Aorta (tissue), 5 donors: ENCODE measurements at regions not wholly inside any gene's neighbourhood (a gene's known extent, or its start where the extent isn't known, plus 50 kb on each side); places are given as distances from the start of the nearest gene placed in this dataset.

Experiments used
- ATAC-seq: fragments of 200-7000 bp; cut with Tn5 transposase; one replicate; pipeline ENCODE4 v1.9.1; 2022; ENCODE audit warnings: moderate library complexity; ENCODE audit not compliant: low FRiP score
- DNase-seq, 2 donors: peaks; one replicate each; pipeline ENCODE4 v3.0.0-alpha.2; 2020
- H3K27ac ChIP-seq, 2 donors: one replicate each; pipeline ENCODE4 v1.5.1; 2013; ENCODE audit warnings: low read length in 2 of 2, mild to moderate bottlenecking in 2 of 2, moderate library complexity in 2 of 2, control low read depth in 1 of 2, inconsistent platforms in 1 of 2, low read depth in 1 of 2
- H3K27me3 ChIP-seq, 2 donors: one replicate each; pipeline ENCODE4 v1.6.1; 2013; ENCODE audit warnings: control low read depth in 1 of 2, low read length in 1 of 2, mild to moderate bottlenecking in 1 of 2, moderate library complexity in 1 of 2; ENCODE audit not compliant: insufficient read depth in 2 of 2, control insufficient read depth in 1 of 2
- H3K36me3 ChIP-seq, 2 donors: one replicate each; pipeline ENCODE4 v1.6.1; 2013; ENCODE audit warnings: control low read depth in 1 of 2, low read length in 1 of 2, mild to moderate bottlenecking in 1 of 2; ENCODE audit not compliant: insufficient read depth in 2 of 2, control insufficient read depth in 1 of 2
- H3K4me1 ChIP-seq, 2 donors: one replicate each; pipeline ENCODE4 v1.6.1; 2013; ENCODE audit warnings: low read length in 2 of 2, control low read depth in 1 of 2, mild to moderate bottlenecking in 1 of 2, moderate library complexity in 1 of 2; ENCODE audit not compliant: insufficient read depth in 2 of 2, control insufficient read depth in 1 of 2
- H3K4me3 ChIP-seq, 2 donors: one replicate each; pipeline ENCODE4 v1.5.1; 2013; ENCODE audit warnings: low read length in 2 of 2, control low read depth in 1 of 2, mild to moderate bottlenecking in 1 of 2
- H3K9me3 ChIP-seq: one replicate; pipeline ENCODE4 v1.6.1; 2013; ENCODE audit warnings: mild to moderate bottlenecking, low read length; ENCODE audit not compliant: control insufficient read depth
- WGBS, 2 donors: extraction: QIAGEN DNeasy Blood & Tissue Kit; methylation state at CpG; one replicate each; pipeline ENCODE4 v1.1.7; 2013; 5-methylcytosine and 5-hydroxymethylcytosine counted together
- intact Hi-C, 2 donors: fragments of 100-400 bp; cut with DNase I; formaldehyde crosslinking; loops; one replicate each; pipeline versions ENCODE4 v1.14.2 to v1.15.0; 2022
- donor health status: healthy with polysubstance abuse.
- donor health status: Bipolar disorder and iron deficiency.
- donor health status: DM: no; HTN: no; CAD: no.
- donor health status: DM: no; HTN: no; CAD: no.
- donor health status: DM: yes; HTN: yes; CAD: no.

DNA sequence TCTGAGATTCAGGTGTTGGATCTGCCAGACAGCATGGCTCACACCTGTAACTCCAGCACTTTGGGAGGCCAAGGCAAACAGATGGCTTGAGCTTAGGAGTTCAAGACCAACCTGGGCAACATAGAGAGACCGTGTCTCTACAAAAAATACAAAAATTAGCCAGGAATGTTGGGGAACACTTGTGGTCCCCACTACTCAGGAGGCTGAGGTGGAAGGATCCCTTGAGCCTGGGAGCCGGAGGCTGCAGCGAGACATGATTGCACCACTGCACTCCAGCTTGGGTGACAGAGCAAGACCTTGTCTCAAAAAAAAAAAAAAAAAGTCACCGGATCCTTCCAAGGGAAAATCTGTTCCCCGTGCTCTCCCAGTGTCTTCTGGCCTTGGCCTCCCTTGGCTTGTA is 109.2 kb downstream of the IRS2 start:
- H3K27ac ChIP-seq: no peak overlapping the region
- no peaks in the 10 kb centered on the region for H3K9me3 ChIP-seq
- no peak for DNase-seq
- intact Hi-C loops: no loop called here
- H3K4me3 ChIP-seq: no peak overlapping the region
- peaks cover 0 to 2% of the 10 kb centered on the region in 2 donors for H3K4me1 ChIP-seq
- no peaks in the 10 kb centered on the region for H3K36me3 ChIP-seq
- H3K27me3 ChIP-seq: no peaks in the 10 kb centered on the region
- ATAC-seq: no peak
- 93 to 97% methylated on average over 5 of the region's 5 CpGs for WGBS, 2 donors

DNA sequence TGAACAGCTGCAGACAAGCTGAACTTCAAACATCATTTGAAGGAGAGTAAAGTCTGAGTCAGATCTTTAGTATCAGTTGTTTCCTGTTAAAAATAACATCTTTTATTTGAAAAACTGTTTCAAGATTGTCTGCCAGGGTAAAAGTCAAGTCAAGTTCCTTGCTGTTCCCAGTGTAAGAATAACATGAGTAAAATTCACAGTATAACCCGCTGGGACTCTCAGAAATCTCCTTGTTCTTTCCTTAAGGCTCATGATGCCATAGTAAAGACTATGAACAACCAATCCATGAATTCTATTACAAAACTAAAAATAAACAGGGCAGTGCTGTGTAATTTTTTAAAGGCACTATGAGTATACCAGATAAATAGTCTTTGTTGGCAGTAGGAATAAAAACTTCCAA is 112.9 kb downstream of the IRS2 start:
- H3K36me3 ChIP-seq: no peaks in the 10 kb centered on the region
- WGBS, 2 donors: 10 to 12% methylated on average over 1 of the region's 1 CpG
- no peaks in the 10 kb centered on the region for H3K9me3 ChIP-seq
- no peak for DNase-seq
- peaks cover 0 to 2% of the 10 kb centered on the region in 2 donors for H3K4me1 ChIP-seq
- intact Hi-C loops: no loop called here
- no peak overlapping the region for H3K4me3 ChIP-seq
- no peak for ATAC-seq
- no peak overlapping the region for H3K27ac ChIP-seq
- no peaks in the 10 kb centered on the region for H3K27me3 ChIP-seq

DNA sequence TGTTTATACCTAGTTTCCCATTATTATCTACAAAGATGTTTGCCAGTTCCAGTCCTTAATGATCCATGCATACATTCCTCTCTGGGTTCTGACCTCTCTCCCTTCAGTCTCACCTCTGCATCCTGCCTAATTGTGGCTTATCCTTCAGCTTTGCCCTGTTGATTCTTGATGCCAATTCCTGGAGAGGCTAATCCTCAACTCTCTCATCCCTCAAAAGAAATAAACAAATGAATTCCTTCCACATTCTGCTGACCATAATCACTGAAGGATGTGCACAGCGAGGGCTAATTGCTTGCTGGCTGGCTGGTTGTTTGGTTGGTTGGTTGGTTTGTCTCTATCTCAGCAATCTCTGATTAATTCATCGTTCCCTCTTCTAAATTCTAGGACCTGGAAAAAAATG is 113.8 kb downstream of the IRS2 start:
- H3K36me3 ChIP-seq: no peaks in the 10 kb centered on the region
- no peak overlapping the region for H3K27ac ChIP-seq
- no peaks in the 10 kb centered on the region for H3K27me3 ChIP-seq
- H3K9me3 ChIP-seq: no peaks in the 10 kb centered on the region
- ATAC-seq (no peak), DNase-seq (no peak)
- H3K4me3 ChIP-seq: no peak overlapping the region
- WGBS, 2 donors: 91 to 94% methylated on average over 2 of the region's 2 CpGs
- peaks cover 0 to 2% of the 10 kb centered on the region in 2 donors for H3K4me1 ChIP-seq
- intact Hi-C loops: no loop called here

DNA sequence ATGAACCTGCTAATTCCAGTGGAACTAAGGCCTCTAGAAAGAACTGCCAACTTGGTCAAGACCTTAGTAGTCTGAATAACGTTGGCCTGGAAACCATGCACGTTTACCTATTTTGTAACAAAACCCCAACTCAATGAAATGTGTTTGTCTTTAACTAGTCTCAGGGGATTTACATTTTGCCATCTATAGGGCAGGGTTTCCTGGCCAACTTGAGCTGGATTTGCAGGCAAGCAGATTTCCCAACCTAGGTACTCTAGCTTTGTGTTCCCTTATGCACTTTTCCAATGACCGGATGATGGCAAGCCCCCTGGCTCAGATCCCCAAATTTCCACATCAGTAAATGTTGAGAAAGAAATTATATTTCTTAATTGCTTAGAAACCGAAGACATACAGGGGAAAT is 114.5 kb downstream of the IRS2 start:
- ATAC-seq: no peak
- H3K36me3 ChIP-seq: no peaks in the 10 kb centered on the region
- no peaks in the 10 kb centered on the region for H3K27me3 ChIP-seq
- no peaks in the 10 kb centered on the region for H3K9me3 ChIP-seq
- DNase-seq: no peak
- peaks cover 0 to 2% of the 10 kb centered on the region in 2 donors for H3K4me1 ChIP-seq
- no peak overlapping the region for H3K27ac ChIP-seq
- 90% methylated on average over 4 of the region's 4 CpGs for WGBS, 2 donors
- no peak overlapping the region for H3K4me3 ChIP-seq
- intact Hi-C loops: no loop called here

DNA sequence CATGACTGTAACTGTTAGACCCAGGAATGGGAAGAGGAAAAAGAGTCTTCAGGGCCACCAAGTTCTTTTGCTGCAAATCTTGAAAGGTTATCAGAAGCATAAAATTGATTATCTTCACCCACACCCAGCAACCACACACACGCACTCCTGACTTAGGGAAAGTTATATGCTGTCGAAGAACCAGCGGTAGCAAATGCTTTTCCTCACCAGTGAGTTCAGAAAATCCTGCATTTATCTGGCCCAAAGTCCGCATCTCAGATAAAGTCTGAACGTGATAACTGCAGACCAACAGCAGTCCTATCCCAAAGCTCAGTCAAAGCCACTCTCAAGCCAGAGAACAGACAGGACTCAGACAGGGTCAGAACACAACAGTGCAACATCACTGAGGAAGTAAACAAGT is 115.6 kb downstream of the IRS2 start:
- DNase-seq (no peak), ATAC-seq (no peak)
- Histone ChIP-seq H3K9me3 (no peaks in the 10 kb centered on the region), H3K27ac (no peak overlapping the region), H3K4me3 (no peak overlapping the region), H3K36me3 (no peaks in the 10 kb centered on the region), H3K4me1 (peaks cover 0 to 2% of the 10 kb centered on the region in 2 donors), H3K27me3 (no peaks in the 10 kb centered on the region)
- intact Hi-C loops: no loop called here
- 92 to 97% methylated on average over 5 of the region's 5 CpGs for WGBS, 2 donors

DNA sequence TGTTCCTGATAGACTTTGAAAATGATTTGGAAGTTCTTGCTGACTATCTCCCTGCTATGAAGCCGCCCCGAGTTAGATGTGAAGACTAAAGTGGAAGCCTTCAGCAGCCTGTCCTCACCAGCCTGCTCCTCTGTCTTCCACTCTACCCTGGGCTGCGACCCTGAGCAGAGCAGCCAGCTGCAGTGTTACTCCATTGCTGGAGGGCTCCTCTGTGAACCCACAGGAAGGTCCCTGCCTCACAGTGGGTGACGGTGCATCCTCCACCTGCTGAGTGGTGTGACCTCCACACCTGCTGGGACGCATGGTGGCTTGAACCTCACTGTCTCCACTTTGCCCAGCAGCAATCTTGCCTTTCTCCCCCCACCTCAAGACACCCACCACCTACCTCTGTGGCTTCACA is 116.4 kb downstream of the IRS2 start:
- H3K27me3 ChIP-seq: no peaks in the 10 kb centered on the region
- DNase-seq: no peak
- no peak overlapping the region for H3K4me3 ChIP-seq
- no peaks in the 10 kb centered on the region for H3K9me3 ChIP-seq
- H3K36me3 ChIP-seq: no peaks in the 10 kb centered on the region
- 91 to 95% methylated on average over 5 of the region's 5 CpGs for WGBS, 2 donors
- ATAC-seq: no peak
- intact Hi-C loops: no loop called here
- no peak overlapping the region for H3K27ac ChIP-seq
- H3K4me1 ChIP-seq: peaks cover 0 to 2% of the 10 kb centered on the region in 2 donors

DNA sequence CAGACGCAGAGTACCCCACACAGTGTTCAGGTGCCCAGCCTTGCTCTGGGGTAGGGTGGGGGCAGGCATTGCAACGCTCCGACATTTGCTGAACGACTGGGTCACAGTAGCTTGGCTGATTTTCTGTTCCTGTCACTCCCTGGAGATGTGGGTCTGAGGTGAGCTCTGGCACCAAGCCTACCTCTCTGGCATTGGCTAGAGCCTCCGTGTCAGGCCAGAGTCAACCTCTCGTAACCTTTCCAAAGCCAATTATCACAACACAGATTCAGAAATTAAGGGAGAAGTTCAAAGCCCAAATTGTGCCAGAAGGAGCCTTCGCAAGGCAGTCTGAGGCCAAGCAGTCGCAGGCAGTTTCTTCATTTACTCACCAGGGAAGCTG is 117.2 kb downstream of the IRS2 start:
- H3K36me3 ChIP-seq: no peaks in the 10 kb centered on the region
- peak; percentile 24 for ATAC-seq
- H3K4me1 ChIP-seq: peaks cover 0 to 1% of the 10 kb centered on the region in 2 donors
- no peaks in the 10 kb centered on the region for H3K27me3 ChIP-seq
- no peak for DNase-seq
- H3K27ac ChIP-seq: no peak overlapping the region
- no peaks in the 10 kb centered on the region for H3K9me3 ChIP-seq
- whole genome bisulfite sequencing, 2 donors: 72 to 88% methylated on average over 8 of the region's 8 CpGs
- no peak overlapping the region for H3K4me3 ChIP-seq
- intact Hi-C loops: no loop called here

DNA sequence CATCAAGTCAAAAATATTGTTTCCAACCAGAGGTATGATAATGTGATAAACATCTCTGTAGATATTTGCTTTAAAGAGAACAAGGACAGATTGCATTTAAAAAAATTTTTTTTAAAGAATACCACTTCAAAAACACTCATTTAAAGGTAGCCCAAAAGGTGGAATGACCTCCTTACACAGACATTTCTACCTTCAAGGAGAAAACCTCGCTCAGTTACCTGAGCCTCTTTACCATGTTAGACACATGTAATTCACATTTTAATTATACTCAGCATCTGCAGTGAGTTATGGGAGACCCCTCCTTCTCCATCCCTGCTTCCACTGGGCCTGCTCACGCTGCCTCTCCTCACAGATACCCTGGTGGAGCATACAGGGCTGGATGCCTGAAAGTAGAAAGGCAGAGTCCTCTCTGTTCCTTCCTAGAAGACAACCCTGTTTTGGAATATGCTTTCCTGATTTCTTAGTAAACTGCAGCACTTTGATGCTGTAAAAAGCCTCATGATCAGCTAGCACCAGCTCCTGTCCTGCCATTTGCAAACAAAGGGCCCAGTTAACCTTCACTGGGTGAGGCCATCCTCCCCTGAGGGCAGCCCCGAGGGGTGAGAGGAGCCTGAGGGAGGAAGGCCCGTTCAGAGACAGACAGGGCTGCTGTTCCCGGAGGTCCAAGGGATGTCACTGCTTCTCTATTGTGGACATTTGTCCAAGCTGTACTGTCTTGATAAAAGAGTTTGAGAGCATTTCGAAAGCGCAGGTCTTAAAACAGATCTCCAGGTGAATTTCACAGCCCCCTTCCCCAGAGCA is 117.8 kb downstream of the IRS2 start:
- Histone ChIP-seq H3K4me1 (no peaks in the 10 kb centered on the region), H3K4me3 (no peak overlapping the region), H3K27me3 (no peaks in the 10 kb centered on the region), H3K27ac (no peak overlapping the region), H3K9me3 (no peaks in the 10 kb centered on the region), H3K36me3 (no peaks in the 10 kb centered on the region)
- intact Hi-C loops: no loop called here
- DNase-seq: no peak
- ATAC-seq: no peak
- WGBS, 2 donors: 95 to 98% methylated on average over 7 of the region's 7 CpGs

DNA sequence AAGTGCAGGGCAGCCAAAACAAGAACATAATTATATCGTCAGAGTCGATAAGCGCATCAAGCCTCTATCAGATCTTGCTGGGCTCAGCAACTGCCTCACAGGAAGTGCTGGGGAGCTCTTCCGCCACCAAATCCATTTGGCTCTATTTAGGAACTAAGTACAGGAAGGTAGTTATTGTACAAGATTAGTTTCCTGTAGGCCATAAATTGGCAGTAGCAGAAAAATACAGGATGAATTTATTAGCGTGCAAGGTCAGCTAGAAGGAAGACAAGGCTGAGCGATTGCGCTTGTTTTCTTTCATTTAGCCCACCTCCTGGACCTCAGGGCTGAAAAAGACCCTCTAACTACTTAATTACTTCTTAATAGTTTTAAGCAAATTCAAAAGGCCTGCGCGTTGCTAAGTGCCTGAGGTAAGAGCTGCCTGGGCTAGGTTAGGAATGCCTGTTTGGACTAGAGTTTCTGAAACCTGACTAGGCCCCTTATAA is 118.5 kb downstream of the IRS2 start:
- ATAC-seq (no peak), DNase-seq (no peak)
- Histone ChIP-seq H3K27me3 (no peaks in the 10 kb centered on the region), H3K4me1 (no peaks in the 10 kb centered on the region), H3K36me3 (no peaks in the 10 kb centered on the region), H3K9me3 (no peaks in the 10 kb centered on the region), H3K27ac (no peak overlapping the region), H3K4me3 (no peak overlapping the region)
- WGBS, 2 donors: 93 to 95% methylated on average over 9 of the region's 9 CpGs
- intact Hi-C loops: no loop called here
